HEK293T (cell line): ENCODE measurements at regions not wholly inside any gene's neighbourhood (a gene's known extent, or its start where the extent isn't known, plus 50 kb on each side); places are given as distances from the start of the nearest gene placed in this dataset.

Experiments used
- ELF4 ChIP-seq: fragments of 450-650 bp; IDR thresholded peaks from 2 replicates; pipeline ENCODE4 v1.6.1; 2017; ENCODE audit warnings: antibody characterized with exemption
- FOXA1 ChIP-seq: fragments of 450-650 bp; IDR thresholded peaks from 2 replicates; pipeline ENCODE4 v1.6.1; 2016; ENCODE audit warnings: mild to moderate bottlenecking
- FOXK2 ChIP-seq: fragments of 450-650 bp; IDR thresholded peaks from 2 replicates; pipeline ENCODE4 v1.6.1; 2016; ENCODE audit warnings: mild to moderate bottlenecking
- HDGF ChIP-seq: fragments of 450-650 bp; IDR thresholded peaks from 2 replicates; pipeline ENCODE4 v1.6.1; 2017; ENCODE audit warnings: antibody characterized with exemption, borderline replicate concordance
- L3MBTL2 ChIP-seq: fragments of 450-650 bp; conservative IDR thresholded peaks from 2 replicates; pipeline ENCODE4 v1.6.1; 2016; ENCODE audit warnings: mild to moderate bottlenecking
- LEF1 ChIP-seq: fragments of 450-650 bp; IDR thresholded peaks from 2 replicates; pipeline ENCODE4 v1.6.1; 2017; ENCODE audit warnings: mild to moderate bottlenecking, borderline replicate concordance
- SP1 ChIP-seq: fragments of 450-650 bp; IDR thresholded peaks from 2 replicates; pipeline ENCODE4 v1.6.1; 2017
- SUZ12 ChIP-seq: fragments of 450-650 bp; IDR thresholded peaks from 2 replicates; pipeline ENCODE4 v1.6.1; 2016; ENCODE audit warnings: mild to moderate bottlenecking
- ZNF384 ChIP-seq: fragments of 450-650 bp; IDR thresholded peaks from 2 replicates; pipeline ENCODE4 v1.6.1; 2016

GRCh38 chr3:27907929-27908328 lies 185.8 kb upstream of the EOMES start:
- TF ChIP-seq HDGF, result no peak
- TF ChIP-seq SP1, result no peak
- TF ChIP-seq FOXK2, result no peak
- TF ChIP-seq ZNF384, result no peak
- TF ChIP-seq ELF4, result no peak
- TF ChIP-seq FOXA1, result no peak
- TF ChIP-seq SUZ12, result no peak
- TF ChIP-seq LEF1, result no peak
- no peak for TF ChIP-seq L3MBTL2
